ENCODE measurements at regions not wholly inside any gene's neighbourhood (a gene's known extent, or its start where the extent isn't known, plus 50 kb on each side); places are given as distances from the start of the nearest gene placed in this dataset.

GRCh38 chr10:64859911-64860310, 1338.7 kb downstream of the REEP3 start:
- TF ChIP-seq CTCF (IDR thresholded peaks at IDR 0.05; ENCODE audit: low read depth, low read length) (peak; percentile 23; the same call in 1 of the 2 replicates), EZH2phosphoT487 (IDR thresholded peaks at IDR 0.05; ENCODE audit: low read depth) (no peak)
